OCI-LY7 (cell line): ENCODE measurements at regions not wholly inside any gene's neighbourhood (a gene's known extent, or its start where the extent isn't known, plus 50 kb on each side); places are given as distances from the start of the nearest gene placed in this dataset.
A peak's percentile ranks its signal among the peaks of the same experiment; 100 is the strongest.

Experiments
- BruUV-seq: library from RNA; stranded (reverse); fragments of 400-500 nt; replicated peaks from 2 replicates; lab custom pipeline; 2021; lab: Mats Ljungman, UMichigan
- CTCF ChIA-PET: fragments of 300-600 bp; sonication (Branson Sonifier 250); formaldehyde crosslinking; loops from one replicate; lab custom pipeline; 2022; ENCODE audit warnings: antibody characterized with exemption; ENCODE audit not compliant: unreplicated experiment; lab: Charles Lee
- POLR2A ChIA-PET: fragments of 300-600 bp; sonication (Branson Sonifier 250); formaldehyde crosslinking; loops from one replicate; lab custom pipeline; 2022; ENCODE audit warnings: antibody characterized with exemption; lab: Charles Lee
- DNase-seq: peaks from one replicate; pipeline ENCODE4 v3.0.0-alpha.2; 2015; ENCODE audit warnings: low spot score
- H2AFZ ChIP-seq: fragments of 200-600 bp; sonication (generic), shearing (Covaris generic); 2 replicates; pipeline ENCODE4 v1.6.1; 2014; ENCODE audit warnings: mild to moderate bottlenecking, antibody characterized with exemption, low read length, moderate library complexity
- H3K27ac ChIP-seq: fragments of 200-600 bp; sonication (generic); 2 replicates; pipeline ENCODE4 v1.5.1; 2014; ENCODE audit warnings: mixed run types, low read depth, mild to moderate bottlenecking, moderate library complexity, low read length, inconsistent platforms; ENCODE audit not compliant: poor library complexity, severe bottlenecking
- H3K36me3 ChIP-seq: fragments of 200-600 bp; sonication (generic); 2 replicates; pipeline ENCODE4 v1.6.1; 2014; ENCODE audit warnings: mild to moderate bottlenecking, antibody characterized with exemption, low read length, moderate library complexity, mixed read lengths; ENCODE audit not compliant: insufficient read depth
- H3K4me1 ChIP-seq: fragments of 200-600 bp; sonication (generic); 2 replicates; pipeline ENCODE4 v1.5.1; 2014; ENCODE audit warnings: mild to moderate bottlenecking, low read length; ENCODE audit not compliant: insufficient read depth, poor library complexity, severe bottlenecking
- H3K4me2 ChIP-seq: fragments of 200-600 bp; sonication (generic); 2 replicates; pipeline ENCODE4 v1.6.1; 2014; ENCODE audit warnings: mild to moderate bottlenecking, low read length
- H3K4me3 ChIP-seq: fragments of 200-600 bp; sonication (generic); 2 replicates; pipeline ENCODE4 v1.5.1; 2014; ENCODE audit warnings: mild to moderate bottlenecking, low read depth, low read length; ENCODE audit not compliant: poor library complexity, severe bottlenecking
- H3K79me2 ChIP-seq: fragments of 200-600 bp; sonication (generic); 2 replicates; pipeline ENCODE4 v1.6.1; 2016; ENCODE audit warnings: low read depth, mild to moderate bottlenecking, low read length, moderate library complexity, mixed read lengths; ENCODE audit not compliant: insufficient read depth
- H3K9me2 ChIP-seq: fragments of 200-600 bp; sonication (generic); 2 replicates; pipeline ENCODE4 v1.6.1; 2016; ENCODE audit warnings: mild to moderate bottlenecking, low read length, mixed read lengths; ENCODE audit not compliant: insufficient read depth
- H3K9me3 ChIP-seq: fragments of 200-600 bp; sonication (generic); 2 replicates; pipeline ENCODE4 v1.6.1; 2014; ENCODE audit warnings: mild to moderate bottlenecking, mixed run types, low read length, mixed read lengths
- H4K20me1 ChIP-seq: fragments of 200-600 bp; sonication (generic); 2 replicates; pipeline ENCODE4 v1.6.1; 2014; ENCODE audit warnings: mild to moderate bottlenecking, antibody characterized with exemption, low read length, moderate library complexity, mixed read lengths; ENCODE audit not compliant: insufficient read depth
- EZH2phosphoT487 ChIP-seq: fragments of 200-600 bp; sonication (generic); IDR thresholded peaks from 2 replicates; pipeline ENCODE4 v1.6.1; 2018; ENCODE audit warnings: low read depth, borderline replicate concordance, mild to moderate bottlenecking, mixed run types, antibody characterized with exemption, low read length, moderate library complexity, mixed read lengths
- intact Hi-C: fragments of 100-400 bp; cut with micrococcal nuclease; formaldehyde crosslinking; loops from one replicate; pipeline ENCODE4 v1.10.0; 2022; ENCODE audit not compliant: unreplicated experiment
- TF ChIP-seq, protein P1 (sequence below): fragments of 200-600 bp; sonication (generic); conservative IDR thresholded peaks from 2 replicates; pipeline ENCODE4 v1.5.1; 2014; ENCODE audit warnings: mild to moderate bottlenecking, antibody characterized with exemption, low read length, moderate library complexity, mixed read lengths

DNA sequence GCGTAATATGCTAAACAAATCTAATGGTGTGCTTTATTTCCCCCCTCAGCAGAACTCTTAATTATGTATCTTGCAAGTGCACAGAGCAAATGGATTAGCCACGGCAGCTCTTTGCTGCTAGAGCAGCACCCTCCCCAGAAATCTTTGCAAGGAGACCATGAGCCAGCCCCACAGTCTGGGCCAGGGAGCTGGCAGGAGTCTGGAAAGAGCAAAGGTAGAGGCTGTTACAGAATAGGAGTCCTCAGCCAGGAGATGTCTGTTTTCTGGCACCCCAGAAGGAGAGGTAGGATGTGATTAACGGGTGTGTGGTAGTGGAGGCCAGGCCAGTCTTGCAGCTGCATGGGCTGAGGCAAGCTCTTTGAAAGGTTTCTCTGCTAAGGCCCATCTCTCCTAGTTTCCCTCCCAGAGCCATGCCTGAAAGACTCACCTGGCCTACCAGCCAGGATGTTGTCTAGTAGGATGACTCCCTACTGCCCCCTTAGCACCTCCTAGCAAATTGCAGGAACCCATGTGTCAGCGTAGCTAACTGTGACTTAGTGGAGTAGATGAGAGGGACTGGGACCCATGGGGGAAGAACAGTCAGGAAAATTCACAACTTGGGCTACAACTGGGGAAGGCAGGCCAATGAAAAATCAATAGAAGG is 557.2 kb downstream of the BUD13 start:
- TF ChIP-seq, protein P1, sequence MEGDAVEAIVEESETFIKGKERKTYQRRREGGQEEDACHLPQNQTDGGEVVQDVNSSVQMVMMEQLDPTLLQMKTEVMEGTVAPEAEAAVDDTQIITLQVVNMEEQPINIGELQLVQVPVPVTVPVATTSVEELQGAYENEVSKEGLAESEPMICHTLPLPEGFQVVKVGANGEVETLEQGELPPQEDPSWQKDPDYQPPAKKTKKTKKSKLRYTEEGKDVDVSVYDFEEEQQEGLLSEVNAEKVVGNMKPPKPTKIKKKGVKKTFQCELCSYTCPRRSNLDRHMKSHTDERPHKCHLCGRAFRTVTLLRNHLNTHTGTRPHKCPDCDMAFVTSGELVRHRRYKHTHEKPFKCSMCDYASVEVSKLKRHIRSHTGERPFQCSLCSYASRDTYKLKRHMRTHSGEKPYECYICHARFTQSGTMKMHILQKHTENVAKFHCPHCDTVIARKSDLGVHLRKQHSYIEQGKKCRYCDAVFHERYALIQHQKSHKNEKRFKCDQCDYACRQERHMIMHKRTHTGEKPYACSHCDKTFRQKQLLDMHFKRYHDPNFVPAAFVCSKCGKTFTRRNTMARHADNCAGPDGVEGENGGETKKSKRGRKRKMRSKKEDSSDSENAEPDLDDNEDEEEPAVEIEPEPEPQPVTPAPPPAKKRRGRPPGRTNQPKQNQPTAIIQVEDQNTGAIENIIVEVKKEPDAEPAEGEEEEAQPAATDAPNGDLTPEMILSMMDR: peak; percentile 62
- no peak for TF ChIP-seq EZH2phosphoT487
- Histone ChIP-seq H3K9me3 (no peaks in the 10 kb centered on the region), H2AFZ (no peak overlapping the region), H3K27ac (no peak overlapping the region), H3K79me2 (no peaks in the 10 kb centered on the region), H3K4me2 (no peak overlapping the region), H3K4me1 (no peaks in the 10 kb centered on the region), H4K20me1 (no peaks in the 10 kb centered on the region), H3K4me3 (no peak overlapping the region), H3K9me2 (no peaks in the 10 kb centered on the region), H3K36me3 (no peaks in the 10 kb centered on the region)
- no TSS peak for BruUV-seq
- ChIA-PET CTCF (no interaction called here), POLR2A (interaction anchor here (1.0 kb wide), 1 partner anchor 18 kb away, joined by 3 read pairs; no protein-coding TSS in a partner anchor)
- peak; percentile 13 for DNase-seq
- intact Hi-C loops: no loop called here

DNA sequence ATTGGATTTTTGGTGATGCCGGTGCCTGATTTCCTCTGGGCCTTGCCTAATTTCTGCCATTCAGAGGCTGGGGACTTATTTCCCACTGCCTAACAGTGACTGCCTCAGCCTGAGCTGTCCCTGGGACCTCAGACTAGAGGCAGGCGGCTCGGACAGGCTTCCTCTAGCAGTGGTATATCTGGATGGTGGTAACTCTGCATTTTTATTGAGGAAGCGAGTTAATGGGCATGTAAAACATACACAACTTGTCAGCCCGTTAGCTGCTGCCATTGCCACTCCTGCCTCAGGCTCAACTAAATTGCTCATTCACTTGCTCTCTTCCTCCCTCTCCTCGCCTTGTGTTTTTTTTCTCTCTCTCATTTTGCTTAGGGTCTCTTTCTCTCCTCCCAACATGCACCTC is 561.6 kb downstream of the BUD13 start:
- H3K9me3 ChIP-seq: no peaks in the 10 kb centered on the region
- H3K4me3 ChIP-seq: no peak overlapping the region
- H3K79me2 ChIP-seq: no peaks in the 10 kb centered on the region
- BruUV-seq: no TSS peak
- POLR2A ChIA-PET: no interaction called here
- TF ChIP-seq, protein P1: no peak
- no peak for TF ChIP-seq EZH2phosphoT487
- DNase-seq: no peak
- H3K36me3 ChIP-seq: no peaks in the 10 kb centered on the region
- H2AFZ ChIP-seq: no peak overlapping the region
- no peaks in the 10 kb centered on the region for H3K4me1 ChIP-seq
- intact Hi-C loops: no loop called here
- no peak overlapping the region for H3K27ac ChIP-seq
- no peak overlapping the region for H3K4me2 ChIP-seq
- H4K20me1 ChIP-seq: no peaks in the 10 kb centered on the region
- H3K9me2 ChIP-seq: no peaks in the 10 kb centered on the region
- CTCF ChIA-PET: no interaction called here

DNA sequence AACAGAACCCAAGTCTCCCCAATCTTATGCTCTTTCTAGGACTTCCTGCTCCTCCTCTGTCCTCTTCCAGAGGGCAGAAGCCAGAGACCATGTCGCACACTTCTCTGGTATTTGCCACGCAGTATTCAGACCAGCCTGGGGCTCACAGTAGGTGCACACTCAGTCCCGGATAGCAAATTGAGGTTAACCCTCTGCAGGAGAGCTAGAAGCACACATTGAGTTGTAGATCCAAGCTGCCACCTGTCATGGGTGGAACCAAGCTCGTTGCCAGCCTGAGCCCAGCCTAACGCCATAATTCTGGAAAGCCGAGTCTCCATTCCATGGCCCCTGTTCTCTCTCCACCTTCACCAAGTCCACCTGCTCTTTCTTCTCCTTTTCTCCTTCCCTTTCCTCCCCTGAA is 562.1 kb downstream of the BUD13 start:
- BruUV-seq: no TSS peak
- Histone ChIP-seq H3K79me2 (no peaks in the 10 kb centered on the region), H3K4me3 (no peak overlapping the region), H3K4me1 (no peaks in the 10 kb centered on the region), H3K9me3 (no peaks in the 10 kb centered on the region), H3K36me3 (no peaks in the 10 kb centered on the region), H3K9me2 (no peaks in the 10 kb centered on the region), H3K27ac (no peak overlapping the region), H4K20me1 (no peaks in the 10 kb centered on the region), H3K4me2 (no peak overlapping the region), H2AFZ (no peak overlapping the region)
- intact Hi-C loops: no loop called here
- no peak for DNase-seq
- POLR2A ChIA-PET: no interaction called here
- CTCF ChIA-PET: no interaction called here
- TF ChIP-seq EZH2phosphoT487: no peak
- TF ChIP-seq, protein P1: no peak
